ENCODE measurements at regions not wholly inside any gene's neighbourhood (a gene's known extent, or its start where the extent isn't known, plus 50 kb on each side); places are given as distances from the start of the nearest gene placed in this dataset.

- TF ChIP-seq CTCF (IDR thresholded peaks at IDR 0.05) (no peak), POLR2A (IDR thresholded peaks at IDR 0.05) (no peak), EP300 (IDR thresholded peaks at IDR 0.05; ENCODE audit: low read depth) (no peak), POLR2AphosphoS5 (IDR thresholded peaks at IDR 0.05) (no peak)
Observed at GRCh38 chr4:18201885-18202284, 180.3 kb upstream of the LCORL start.

Measured in transverse colon (tissue), 4 donors.